Activated CD8-positive, alpha-beta T cell treated with anti-CD3 and anti-CD28 coated beads for 36 hours (primary cell): ENCODE measurements at regions not wholly inside any gene's neighbourhood (a gene's known extent, or its start where the extent isn't known, plus 50 kb on each side); places are given as distances from the start of the nearest gene placed in this dataset.

Experiments
- ATAC-seq: fragments of 200-7000 bp; cut with Tn5 transposase; one replicate; pipeline ENCODE4 v1.10.0; 2021; ENCODE audit warnings: mild to moderate bottlenecking, moderate library complexity
- CTCF ChIA-PET: fragments of 350-600 bp; sonication (Branson Sonifier 250); formaldehyde crosslinking; loops from one replicate; lab custom pipeline; 2021; ENCODE audit warnings: antibody characterized with exemption; lab: Charles Lee
- POLR2A ChIA-PET: fragments of 350-600 bp; sonication (Branson Sonifier 250); formaldehyde crosslinking; loops from one replicate; lab custom pipeline; 2021; ENCODE audit warnings: antibody characterized with exemption; lab: Charles Lee
- DNase-seq: peaks from one replicate; pipeline ENCODE4 v3.0.0-alpha.2; 2020
- H3K27ac Mint-ChIP-seq: one replicate; pipeline ENCODE4 v1.8.0; 2021; ENCODE audit warnings: mild to moderate bottlenecking, mixed read lengths
- H3K27me3 Mint-ChIP-seq: one replicate; pipeline ENCODE4 v1.8.0; 2021; ENCODE audit warnings: mixed read lengths
- H3K36me3 Mint-ChIP-seq: one replicate; pipeline ENCODE4 v1.8.0; 2021; ENCODE audit warnings: low read depth, mixed read lengths
- H3K4me1 Mint-ChIP-seq: one replicate; pipeline ENCODE4 v1.8.0; 2021; ENCODE audit warnings: low read depth, mixed read lengths
- H3K4me3 Mint-ChIP-seq: one replicate; pipeline ENCODE4 v1.8.0; 2021; ENCODE audit warnings: mild to moderate bottlenecking, moderate library complexity, mixed read lengths
- H3K9me3 Mint-ChIP-seq: one replicate; pipeline ENCODE4 v1.8.0; 2021; ENCODE audit warnings: mixed read lengths
- CTCF ChIP-seq: fragments of 200-600 bp; IDR thresholded peaks from one replicate; pipeline ENCODE4 v1.8.0; 2022; ENCODE audit warnings: antibody characterized with exemption, mild to moderate bottlenecking
- intact Hi-C: fragments of 100-400 bp; cut with micrococcal nuclease; formaldehyde crosslinking; loops from one replicate; pipeline ENCODE4 v1.10.0; 2022

GRCh38 chr2:239489481-239489880 lies 88.7 kb upstream of the HDAC4 start:
- no peak overlapping the region for H3K27ac Mint-ChIP-seq
- CTCF ChIA-PET: interaction anchor here (0.6 kb wide), 1 partner anchor 199 kb away, joined by 3 read pairs; no protein-coding TSS in a partner anchor
- POLR2A ChIA-PET: interaction anchor here (0.8 kb wide), 1 partner anchor 240 kb away, joined by 3 read pairs; no protein-coding TSS in a partner anchor

GRCh38 chr2:239488125-239488524 lies 87.3 kb upstream of the HDAC4 start:
- CTCF ChIA-PET: no interaction called here
- Mint-ChIP-seq H3K4me1 (no peaks in the 10 kb centered on the region), H3K27me3 (peaks cover 4% of the 10 kb centered on the region), H3K4me3 (no peak overlapping the region), H3K27ac (no peak overlapping the region), H3K36me3 (no peaks in the 10 kb centered on the region), H3K9me3 (no peaks in the 10 kb centered on the region)
- POLR2A ChIA-PET: no interaction called here
- DNase-seq (no peak), ATAC-seq (no peak)
- no peak for TF ChIP-seq CTCF
- intact Hi-C loops: no loop called here

More at GRCh38 chr2:239489481-239489880, 88.7 kb upstream of the HDAC4 start:
- no peak for TF ChIP-seq CTCF
- Mint-ChIP-seq H3K36me3 (no peaks in the 10 kb centered on the region), H3K4me1 (no peaks in the 10 kb centered on the region), H3K9me3 (no peaks in the 10 kb centered on the region), H3K27me3 (peaks cover 4% of the 10 kb centered on the region), H3K4me3 (no peak overlapping the region)
- ATAC-seq (no peak), DNase-seq (no peak)
- intact Hi-C loops: no loop called here

GRCh38 chr2:239487272-239487671 lies 86.5 kb upstream of the HDAC4 start:
- Mint-ChIP-seq H3K9me3 (no peaks in the 10 kb centered on the region), H3K4me3 (no peak overlapping the region), H3K36me3 (no peaks in the 10 kb centered on the region), H3K4me1 (no peaks in the 10 kb centered on the region), H3K27ac (no peak overlapping the region), H3K27me3 (peaks cover 3% of the 10 kb centered on the region)
- ChIA-PET POLR2A (no interaction called here), CTCF (no interaction called here)
- DNase-seq: no peak
- TF ChIP-seq CTCF: no peak
- ATAC-seq: no peak
- intact Hi-C loops: no loop called here

- intact Hi-C loops: no loop called here
- no peak overlapping the region for H3K27ac Mint-ChIP-seq
- no peak overlapping the region for H3K4me3 Mint-ChIP-seq
- CTCF ChIA-PET: no interaction called here
- POLR2A ChIA-PET: interaction anchor here (1.0 kb wide), 1 partner anchor 334 kb away, joined by 3 read pairs; no protein-coding TSS in a partner anchor
- H3K27me3 Mint-ChIP-seq: peaks cover 3% of the 10 kb centered on the region
- DNase-seq: no peak
- no peak for TF ChIP-seq CTCF
- no peaks in the 10 kb centered on the region for H3K4me1 Mint-ChIP-seq
- ATAC-seq: no peak
- H3K9me3 Mint-ChIP-seq: no peaks in the 10 kb centered on the region
- no peaks in the 10 kb centered on the region for H3K36me3 Mint-ChIP-seq
These were observed 84.8 kb upstream of the HDAC4 start for GRCh38 chr2:239485622-239486021.

- Mint-ChIP-seq H3K9me3 (no peaks in the 10 kb centered on the region), H3K27me3 (no peaks in the 10 kb centered on the region), H3K4me1 (no peaks in the 10 kb centered on the region), H3K36me3 (no peaks in the 10 kb centered on the region), H3K27ac (no peak overlapping the region), H3K4me3 (no peak overlapping the region)
- no peak for ATAC-seq
- no peak for TF ChIP-seq CTCF
- intact Hi-C loops: no loop called here
- ChIA-PET CTCF (no interaction called here), POLR2A (no interaction called here)
- DNase-seq: no peak
These were observed 83.9 kb upstream of the HDAC4 start for GRCh38 chr2:239484571-239485355.
